ENCODE measurements at regions not wholly inside any gene's neighbourhood (a gene's known extent, or its start where the extent isn't known, plus 50 kb on each side); places are given as distances from the start of the nearest gene placed in this dataset.

DNA sequence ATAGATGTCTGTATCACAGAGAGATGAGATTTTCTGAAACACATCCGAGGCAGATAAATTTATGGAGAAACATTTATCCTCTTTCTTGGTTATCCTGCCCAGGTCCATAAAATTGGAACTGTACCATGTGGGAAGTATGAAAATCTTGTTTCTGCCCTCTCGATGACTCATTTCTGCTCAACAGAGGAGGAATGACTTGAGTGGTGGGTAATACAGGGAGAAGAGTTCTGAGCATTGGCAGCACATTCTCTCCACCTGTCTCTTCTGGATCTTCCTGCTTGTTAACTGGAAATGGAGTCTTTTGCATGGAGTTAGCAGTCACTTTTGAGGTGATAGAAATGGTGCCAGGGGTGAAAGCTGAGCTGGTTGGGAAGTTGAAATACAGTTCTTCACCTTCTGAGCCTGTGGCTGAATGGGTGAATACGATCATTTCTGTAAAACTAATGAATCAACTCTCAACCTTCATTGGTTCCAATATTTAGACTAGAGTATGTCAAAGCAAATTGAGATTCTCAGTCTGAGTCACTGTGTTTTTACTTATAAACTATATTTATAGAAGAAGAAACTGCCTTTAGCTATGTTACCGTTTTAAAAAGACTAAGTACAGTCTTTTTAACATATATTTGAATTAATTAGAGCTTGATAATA lies 945.5 kb downstream of the SORCS3 start:
- DNase-seq (ENCODE audit: low spot score) (no peak), ATAC-seq (no peak)
- H3K4me1 Mint-ChIP-seq = peaks cover 28% of the 10 kb centered on the region
- no peaks in the 10 kb centered on the region for H3K36me3 Mint-ChIP-seq
- TF ChIP-seq HMGA2 (CRISPR knock-in tag; IDR thresholded peaks at IDR 0.05) (no peak), GABPB1 (CRISPR knock-in tag; IDR thresholded peaks at IDR 0.05) (no peak), ZNF138 (CRISPR knock-in tag; conservative IDR thresholded peaks at IDR 0.05) (no peak), ELF4 (CRISPR knock-in tag; IDR thresholded peaks at IDR 0.05; ENCODE audit: low read depth) (no peak), GRHL2 (CRISPR knock-in tag; IDR thresholded peaks at IDR 0.05; ENCODE audit: insufficient replicate concordance, severe bottlenecking) (no peak), NFATC4 (CRISPR knock-in tag; IDR thresholded peaks at IDR 0.05) (no peak), ETV6 (CRISPR knock-in tag; IDR thresholded peaks at IDR 0.05) (no peak), ZNF219 (CRISPR knock-in tag; IDR thresholded peaks at IDR 0.05; ENCODE audit: borderline replicate concordance) (no peak), ZNF396 (CRISPR knock-in tag; IDR thresholded peaks at IDR 0.05; ENCODE audit: borderline replicate concordance) (no peak), ZNF671 (CRISPR knock-in tag; IDR thresholded peaks at IDR 0.05) (no peak), SP1 (CRISPR knock-in tag; conservative IDR thresholded peaks at IDR 0.05) (no peak), NR2C2 (CRISPR knock-in tag; IDR thresholded peaks at IDR 0.05) (no peak)
- TF ChIP-seq, protein P1, sequence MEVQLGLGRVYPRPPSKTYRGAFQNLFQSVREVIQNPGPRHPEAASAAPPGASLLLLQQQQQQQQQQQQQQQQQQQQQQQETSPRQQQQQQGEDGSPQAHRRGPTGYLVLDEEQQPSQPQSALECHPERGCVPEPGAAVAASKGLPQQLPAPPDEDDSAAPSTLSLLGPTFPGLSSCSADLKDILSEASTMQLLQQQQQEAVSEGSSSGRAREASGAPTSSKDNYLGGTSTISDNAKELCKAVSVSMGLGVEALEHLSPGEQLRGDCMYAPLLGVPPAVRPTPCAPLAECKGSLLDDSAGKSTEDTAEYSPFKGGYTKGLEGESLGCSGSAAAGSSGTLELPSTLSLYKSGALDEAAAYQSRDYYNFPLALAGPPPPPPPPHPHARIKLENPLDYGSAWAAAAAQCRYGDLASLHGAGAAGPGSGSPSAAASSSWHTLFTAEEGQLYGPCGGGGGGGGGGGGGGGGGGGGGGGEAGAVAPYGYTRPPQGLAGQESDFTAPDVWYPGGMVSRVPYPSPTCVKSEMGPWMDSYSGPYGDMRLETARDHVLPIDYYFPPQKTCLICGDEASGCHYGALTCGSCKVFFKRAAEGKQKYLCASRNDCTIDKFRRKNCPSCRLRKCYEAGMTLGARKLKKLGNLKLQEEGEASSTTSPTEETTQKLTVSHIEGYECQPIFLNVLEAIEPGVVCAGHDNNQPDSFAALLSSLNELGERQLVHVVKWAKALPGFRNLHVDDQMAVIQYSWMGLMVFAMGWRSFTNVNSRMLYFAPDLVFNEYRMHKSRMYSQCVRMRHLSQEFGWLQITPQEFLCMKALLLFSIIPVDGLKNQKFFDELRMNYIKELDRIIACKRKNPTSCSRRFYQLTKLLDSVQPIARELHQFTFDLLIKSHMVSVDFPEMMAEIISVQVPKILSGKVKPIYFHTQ (CRISPR knock-in tag; IDR thresholded peaks at IDR 0.05) = no peak
- TF ChIP-seq, protein P2, sequence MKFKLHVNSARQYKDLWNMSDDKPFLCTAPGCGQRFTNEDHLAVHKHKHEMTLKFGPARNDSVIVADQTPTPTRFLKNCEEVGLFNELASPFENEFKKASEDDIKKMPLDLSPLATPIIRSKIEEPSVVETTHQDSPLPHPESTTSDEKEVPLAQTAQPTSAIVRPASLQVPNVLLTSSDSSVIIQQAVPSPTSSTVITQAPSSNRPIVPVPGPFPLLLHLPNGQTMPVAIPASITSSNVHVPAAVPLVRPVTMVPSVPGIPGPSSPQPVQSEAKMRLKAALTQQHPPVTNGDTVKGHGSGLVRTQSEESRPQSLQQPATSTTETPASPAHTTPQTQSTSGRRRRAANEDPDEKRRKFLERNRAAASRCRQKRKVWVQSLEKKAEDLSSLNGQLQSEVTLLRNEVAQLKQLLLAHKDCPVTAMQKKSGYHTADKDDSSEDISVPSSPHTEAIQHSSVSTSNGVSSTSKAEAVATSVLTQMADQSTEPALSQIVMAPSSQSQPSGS (CRISPR knock-in tag; IDR thresholded peaks at IDR 0.05; ENCODE audit: borderline replicate concordance, low read depth) = no peak
- TF ChIP-seq, protein P3, sequence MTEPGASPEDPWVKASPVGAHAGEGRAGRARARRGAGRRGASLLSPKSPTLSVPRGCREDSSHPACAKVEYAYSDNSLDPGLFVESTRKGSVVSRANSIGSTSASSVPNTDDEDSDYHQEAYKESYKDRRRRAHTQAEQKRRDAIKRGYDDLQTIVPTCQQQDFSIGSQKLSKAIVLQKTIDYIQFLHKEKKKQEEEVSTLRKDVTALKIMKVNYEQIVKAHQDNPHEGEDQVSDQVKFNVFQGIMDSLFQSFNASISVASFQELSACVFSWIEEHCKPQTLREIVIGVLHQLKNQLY (CRISPR knock-in tag; IDR thresholded peaks at IDR 0.05) = no peak
- TF ChIP-seq, protein P4, sequence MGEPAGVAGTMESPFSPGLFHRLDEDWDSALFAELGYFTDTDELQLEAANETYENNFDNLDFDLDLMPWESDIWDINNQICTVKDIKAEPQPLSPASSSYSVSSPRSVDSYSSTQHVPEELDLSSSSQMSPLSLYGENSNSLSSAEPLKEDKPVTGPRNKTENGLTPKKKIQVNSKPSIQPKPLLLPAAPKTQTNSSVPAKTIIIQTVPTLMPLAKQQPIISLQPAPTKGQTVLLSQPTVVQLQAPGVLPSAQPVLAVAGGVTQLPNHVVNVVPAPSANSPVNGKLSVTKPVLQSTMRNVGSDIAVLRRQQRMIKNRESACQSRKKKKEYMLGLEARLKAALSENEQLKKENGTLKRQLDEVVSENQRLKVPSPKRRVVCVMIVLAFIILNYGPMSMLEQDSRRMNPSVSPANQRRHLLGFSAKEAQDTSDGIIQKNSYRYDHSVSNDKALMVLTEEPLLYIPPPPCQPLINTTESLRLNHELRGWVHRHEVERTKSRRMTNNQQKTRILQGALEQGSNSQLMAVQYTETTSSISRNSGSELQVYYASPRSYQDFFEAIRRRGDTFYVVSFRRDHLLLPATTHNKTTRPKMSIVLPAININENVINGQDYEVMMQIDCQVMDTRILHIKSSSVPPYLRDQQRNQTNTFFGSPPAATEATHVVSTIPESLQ (CRISPR knock-in tag; IDR thresholded peaks at IDR 0.05) = no peak
- TF ChIP-seq, protein P5, sequence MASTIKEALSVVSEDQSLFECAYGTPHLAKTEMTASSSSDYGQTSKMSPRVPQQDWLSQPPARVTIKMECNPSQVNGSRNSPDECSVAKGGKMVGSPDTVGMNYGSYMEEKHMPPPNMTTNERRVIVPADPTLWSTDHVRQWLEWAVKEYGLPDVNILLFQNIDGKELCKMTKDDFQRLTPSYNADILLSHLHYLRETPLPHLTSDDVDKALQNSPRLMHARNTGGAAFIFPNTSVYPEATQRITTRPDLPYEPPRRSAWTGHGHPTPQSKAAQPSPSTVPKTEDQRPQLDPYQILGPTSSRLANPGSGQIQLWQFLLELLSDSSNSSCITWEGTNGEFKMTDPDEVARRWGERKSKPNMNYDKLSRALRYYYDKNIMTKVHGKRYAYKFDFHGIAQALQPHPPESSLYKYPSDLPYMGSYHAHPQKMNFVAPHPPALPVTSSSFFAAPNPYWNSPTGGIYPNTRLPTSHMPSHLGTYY (CRISPR knock-in tag; IDR thresholded peaks at IDR 0.05) = no peak
- TF ChIP-seq, protein P6, sequence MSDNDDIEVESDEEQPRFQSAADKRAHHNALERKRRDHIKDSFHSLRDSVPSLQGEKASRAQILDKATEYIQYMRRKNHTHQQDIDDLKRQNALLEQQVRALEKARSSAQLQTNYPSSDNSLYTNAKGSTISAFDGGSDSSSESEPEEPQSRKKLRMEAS (CRISPR knock-in tag; IDR thresholded peaks at IDR 0.05) = no peak
- H3K4me3 Mint-ChIP-seq = no peak overlapping the region
- H3K9me3 Mint-ChIP-seq = no peaks in the 10 kb centered on the region
- ChIA-PET CTCF (no interaction called here), POLR2A (no interaction called here)
- no peaks in the 10 kb centered on the region for H3K27me3 Mint-ChIP-seq (ENCODE audit: low read depth)
- peak overlapping the region; percentile 79; the same call in 1 of the 2 replicates for H3K27ac Mint-ChIP-seq
